ENCODE measurements at regions not wholly inside any gene's neighbourhood (a gene's known extent, or its start where the extent isn't known, plus 50 kb on each side); places are given as distances from the start of the nearest gene placed in this dataset.

DNA sequence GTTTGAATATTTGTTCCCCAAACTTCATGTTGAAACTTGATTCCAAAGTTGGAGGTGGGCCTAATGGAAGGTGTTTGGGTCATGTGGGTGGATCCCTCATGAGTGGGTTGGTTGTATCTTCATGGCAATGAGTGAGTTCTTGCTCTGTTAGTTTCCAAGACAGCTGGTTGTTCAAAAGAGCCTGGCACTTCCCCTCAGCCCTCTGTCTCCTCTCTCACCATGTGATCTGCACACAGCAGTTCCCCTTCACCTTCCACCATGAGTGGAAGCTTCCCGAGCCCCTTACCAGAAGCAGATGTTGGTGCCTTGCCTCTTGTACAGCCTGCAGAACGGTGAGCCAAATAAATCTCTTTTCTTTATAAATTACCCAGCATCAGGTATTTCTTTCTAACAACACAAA is 327.1 kb upstream of the SLCO3A1 start:
- TF ChIP-seq, protein P1, sequence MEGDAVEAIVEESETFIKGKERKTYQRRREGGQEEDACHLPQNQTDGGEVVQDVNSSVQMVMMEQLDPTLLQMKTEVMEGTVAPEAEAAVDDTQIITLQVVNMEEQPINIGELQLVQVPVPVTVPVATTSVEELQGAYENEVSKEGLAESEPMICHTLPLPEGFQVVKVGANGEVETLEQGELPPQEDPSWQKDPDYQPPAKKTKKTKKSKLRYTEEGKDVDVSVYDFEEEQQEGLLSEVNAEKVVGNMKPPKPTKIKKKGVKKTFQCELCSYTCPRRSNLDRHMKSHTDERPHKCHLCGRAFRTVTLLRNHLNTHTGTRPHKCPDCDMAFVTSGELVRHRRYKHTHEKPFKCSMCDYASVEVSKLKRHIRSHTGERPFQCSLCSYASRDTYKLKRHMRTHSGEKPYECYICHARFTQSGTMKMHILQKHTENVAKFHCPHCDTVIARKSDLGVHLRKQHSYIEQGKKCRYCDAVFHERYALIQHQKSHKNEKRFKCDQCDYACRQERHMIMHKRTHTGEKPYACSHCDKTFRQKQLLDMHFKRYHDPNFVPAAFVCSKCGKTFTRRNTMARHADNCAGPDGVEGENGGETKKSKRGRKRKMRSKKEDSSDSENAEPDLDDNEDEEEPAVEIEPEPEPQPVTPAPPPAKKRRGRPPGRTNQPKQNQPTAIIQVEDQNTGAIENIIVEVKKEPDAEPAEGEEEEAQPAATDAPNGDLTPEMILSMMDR (IDR thresholded peaks at IDR 0.05) = no peak
- TF ChIP-seq POLR2A (IDR thresholded peaks at IDR 0.05) = no peak
